ENCODE measurements at regions not wholly inside any gene's neighbourhood (a gene's known extent, or its start where the extent isn't known, plus 50 kb on each side); places are given as distances from the start of the nearest gene placed in this dataset.

DNA sequence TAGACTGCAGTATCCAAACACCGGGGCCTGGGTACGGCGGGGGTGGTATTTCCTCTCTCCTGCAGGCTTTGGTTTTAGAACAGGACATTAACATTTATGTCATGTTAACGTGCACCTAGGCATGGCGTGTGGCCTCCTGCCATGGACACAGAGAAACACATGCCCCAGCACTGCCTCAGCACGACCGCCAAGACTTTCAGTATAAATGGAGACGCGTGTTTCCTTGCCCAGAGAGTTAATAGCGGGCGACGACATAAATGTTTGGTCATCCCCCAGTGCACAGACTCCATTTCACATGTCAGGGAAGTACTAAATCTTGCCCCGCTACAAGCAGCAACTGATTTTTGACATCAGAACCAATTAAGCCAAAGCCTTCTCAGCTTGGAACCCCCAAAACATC, 737.9 kb downstream of the RAB28 start:
- H3K4me1 ChIP-seq (ENCODE audit: control insufficient read depth in 4 of 4, insufficient read depth in 4 of 4, low read length in 3 of 4): no peaks in the 10 kb centered on the region
- H3K27ac ChIP-seq (ENCODE audit: low read depth in 1 of 2, low read length in 2 of 2): no peak overlapping the region
- 90% methylated on average over 13 of the region's 13 CpGs for WGBS
- no peak for DNase-seq (ENCODE audit: low spot score)
- no peak overlapping the region for H3K9ac ChIP-seq (ENCODE audit: low read depth in 1 of 2, low read length in 2 of 2)
- no peak overlapping the region for H3K4me3 ChIP-seq (ENCODE audit: low read depth in 1 of 3, low read length in 3 of 3)
- H3K36me3 ChIP-seq (ENCODE audit: control insufficient read depth in 4 of 4, insufficient read depth in 3 of 4, low read depth in 1 of 4, low read length in 3 of 4): no peaks in the 10 kb centered on the region
- no peaks in the 10 kb centered on the region for H3K27me3 ChIP-seq (ENCODE audit: control insufficient read depth in 4 of 4, insufficient read depth in 4 of 4, low read length in 3 of 4)
- TF ChIP-seq RXRA (IDR thresholded peaks at IDR 0.05) (no peak), GABPA (IDR thresholded peaks at IDR 0.05 in 1 of 2, conservative IDR thresholded peaks at IDR 0.05 in 1 of 2) (no peak), HNF4A (conservative IDR thresholded peaks at IDR 0.05) (no peak), RAD21 (IDR thresholded peaks at IDR 0.05) (no peak)
- TF ChIP-seq, protein P1, sequence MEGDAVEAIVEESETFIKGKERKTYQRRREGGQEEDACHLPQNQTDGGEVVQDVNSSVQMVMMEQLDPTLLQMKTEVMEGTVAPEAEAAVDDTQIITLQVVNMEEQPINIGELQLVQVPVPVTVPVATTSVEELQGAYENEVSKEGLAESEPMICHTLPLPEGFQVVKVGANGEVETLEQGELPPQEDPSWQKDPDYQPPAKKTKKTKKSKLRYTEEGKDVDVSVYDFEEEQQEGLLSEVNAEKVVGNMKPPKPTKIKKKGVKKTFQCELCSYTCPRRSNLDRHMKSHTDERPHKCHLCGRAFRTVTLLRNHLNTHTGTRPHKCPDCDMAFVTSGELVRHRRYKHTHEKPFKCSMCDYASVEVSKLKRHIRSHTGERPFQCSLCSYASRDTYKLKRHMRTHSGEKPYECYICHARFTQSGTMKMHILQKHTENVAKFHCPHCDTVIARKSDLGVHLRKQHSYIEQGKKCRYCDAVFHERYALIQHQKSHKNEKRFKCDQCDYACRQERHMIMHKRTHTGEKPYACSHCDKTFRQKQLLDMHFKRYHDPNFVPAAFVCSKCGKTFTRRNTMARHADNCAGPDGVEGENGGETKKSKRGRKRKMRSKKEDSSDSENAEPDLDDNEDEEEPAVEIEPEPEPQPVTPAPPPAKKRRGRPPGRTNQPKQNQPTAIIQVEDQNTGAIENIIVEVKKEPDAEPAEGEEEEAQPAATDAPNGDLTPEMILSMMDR (IDR thresholded peaks at IDR 0.05; ENCODE audit: low read depth, low read length, missing input control): no peak
- TF ChIP-seq, protein P2, sequence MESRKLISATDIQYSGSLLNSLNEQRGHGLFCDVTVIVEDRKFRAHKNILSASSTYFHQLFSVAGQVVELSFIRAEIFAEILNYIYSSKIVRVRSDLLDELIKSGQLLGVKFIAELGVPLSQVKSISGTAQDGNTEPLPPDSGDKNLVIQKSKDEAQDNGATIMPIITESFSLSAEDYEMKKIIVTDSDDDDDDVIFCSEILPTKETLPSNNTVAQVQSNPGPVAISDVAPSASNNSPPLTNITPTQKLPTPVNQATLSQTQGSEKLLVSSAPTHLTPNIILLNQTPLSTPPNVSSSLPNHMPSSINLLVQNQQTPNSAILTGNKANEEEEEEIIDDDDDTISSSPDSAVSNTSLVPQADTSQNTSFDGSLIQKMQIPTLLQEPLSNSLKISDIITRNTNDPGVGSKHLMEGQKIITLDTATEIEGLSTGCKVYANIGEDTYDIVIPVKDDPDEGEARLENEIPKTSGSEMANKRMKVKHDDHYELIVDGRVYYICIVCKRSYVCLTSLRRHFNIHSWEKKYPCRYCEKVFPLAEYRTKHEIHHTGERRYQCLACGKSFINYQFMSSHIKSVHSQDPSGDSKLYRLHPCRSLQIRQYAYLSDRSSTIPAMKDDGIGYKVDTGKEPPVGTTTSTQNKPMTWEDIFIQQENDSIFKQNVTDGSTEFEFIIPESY (IDR thresholded peaks at IDR 0.05): no peak
- H3K9me3 ChIP-seq (ENCODE audit: control insufficient read depth in 4 of 4, low read length in 3 of 4): no peaks in the 10 kb centered on the region

DNA sequence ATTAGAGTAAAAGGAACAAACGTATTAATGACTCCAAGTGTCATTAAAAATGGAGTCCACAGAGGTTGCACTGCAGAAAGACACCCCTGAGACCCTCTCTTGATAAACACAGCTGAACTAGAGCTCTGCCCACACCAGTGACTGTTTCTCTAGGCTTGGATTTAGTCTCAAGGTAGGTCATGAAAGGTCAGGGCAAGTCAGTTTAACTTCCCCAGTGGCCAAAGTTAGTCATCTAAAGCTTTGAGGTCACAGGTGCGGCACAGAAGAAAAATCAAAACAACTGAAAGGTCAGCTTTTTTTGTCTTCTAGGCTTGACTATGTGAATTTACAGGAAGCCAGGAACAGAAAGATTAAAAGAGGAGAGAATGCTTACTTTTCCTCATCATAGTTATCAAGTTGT, 749.6 kb downstream of the RAB28 start:
- TF ChIP-seq, protein P2 (IDR thresholded peaks at IDR 0.05): no peak
- TF ChIP-seq GABPA (IDR thresholded peaks at IDR 0.05 in 1 of 2, conservative IDR thresholded peaks at IDR 0.05 in 1 of 2) (no peak), FOXA1 (IDR thresholded peaks at IDR 0.05) (no peak), YY1 (IDR thresholded peaks at IDR 0.05) (no peak), TAF1 (conservative IDR thresholded peaks at IDR 0.05) (no peak), JUND (IDR thresholded peaks at IDR 0.05) (no peak), NR2F2 (IDR thresholded peaks at IDR 0.05) (no peak), FOXA2 (IDR thresholded peaks at IDR 0.05) (no peak), RAD21 (IDR thresholded peaks at IDR 0.05) (no peak), HNF4G (IDR thresholded peaks at IDR 0.05) (no peak), SP1 (IDR thresholded peaks at IDR 0.05) (no peak)
- TF ChIP-seq, protein P1 (IDR thresholded peaks at IDR 0.05; ENCODE audit: low read depth, low read length, missing input control): no peak
- TF ChIP-seq, protein P3, sequence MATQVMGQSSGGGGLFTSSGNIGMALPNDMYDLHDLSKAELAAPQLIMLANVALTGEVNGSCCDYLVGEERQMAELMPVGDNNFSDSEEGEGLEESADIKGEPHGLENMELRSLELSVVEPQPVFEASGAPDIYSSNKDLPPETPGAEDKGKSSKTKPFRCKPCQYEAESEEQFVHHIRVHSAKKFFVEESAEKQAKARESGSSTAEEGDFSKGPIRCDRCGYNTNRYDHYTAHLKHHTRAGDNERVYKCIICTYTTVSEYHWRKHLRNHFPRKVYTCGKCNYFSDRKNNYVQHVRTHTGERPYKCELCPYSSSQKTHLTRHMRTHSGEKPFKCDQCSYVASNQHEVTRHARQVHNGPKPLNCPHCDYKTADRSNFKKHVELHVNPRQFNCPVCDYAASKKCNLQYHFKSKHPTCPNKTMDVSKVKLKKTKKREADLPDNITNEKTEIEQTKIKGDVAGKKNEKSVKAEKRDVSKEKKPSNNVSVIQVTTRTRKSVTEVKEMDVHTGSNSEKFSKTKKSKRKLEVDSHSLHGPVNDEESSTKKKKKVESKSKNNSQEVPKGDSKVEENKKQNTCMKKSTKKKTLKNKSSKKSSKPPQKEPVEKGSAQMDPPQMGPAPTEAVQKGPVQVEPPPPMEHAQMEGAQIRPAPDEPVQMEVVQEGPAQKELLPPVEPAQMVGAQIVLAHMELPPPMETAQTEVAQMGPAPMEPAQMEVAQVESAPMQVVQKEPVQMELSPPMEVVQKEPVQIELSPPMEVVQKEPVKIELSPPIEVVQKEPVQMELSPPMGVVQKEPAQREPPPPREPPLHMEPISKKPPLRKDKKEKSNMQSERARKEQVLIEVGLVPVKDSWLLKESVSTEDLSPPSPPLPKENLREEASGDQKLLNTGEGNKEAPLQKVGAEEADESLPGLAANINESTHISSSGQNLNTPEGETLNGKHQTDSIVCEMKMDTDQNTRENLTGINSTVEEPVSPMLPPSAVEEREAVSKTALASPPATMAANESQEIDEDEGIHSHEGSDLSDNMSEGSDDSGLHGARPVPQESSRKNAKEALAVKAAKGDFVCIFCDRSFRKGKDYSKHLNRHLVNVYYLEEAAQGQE (IDR thresholded peaks at IDR 0.05): no peak
- TF ChIP-seq, protein P4, sequence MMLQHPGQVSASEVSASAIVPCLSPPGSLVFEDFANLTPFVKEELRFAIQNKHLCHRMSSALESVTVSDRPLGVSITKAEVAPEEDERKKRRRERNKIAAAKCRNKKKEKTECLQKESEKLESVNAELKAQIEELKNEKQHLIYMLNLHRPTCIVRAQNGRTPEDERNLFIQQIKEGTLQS (IDR thresholded peaks at IDR 0.05): no peak
- H3K36me3 ChIP-seq (ENCODE audit: control insufficient read depth in 4 of 4, insufficient read depth in 3 of 4, low read depth in 1 of 4, low read length in 3 of 4): no peaks in the 10 kb centered on the region
- H3K27me3 ChIP-seq (ENCODE audit: control insufficient read depth in 4 of 4, insufficient read depth in 4 of 4, low read length in 3 of 4): peaks cover 0 to 3% (median 0%) of the 10 kb centered on the region in 4 donors
- H3K4me1 ChIP-seq (ENCODE audit: control insufficient read depth in 4 of 4, insufficient read depth in 4 of 4, low read length in 3 of 4): no peaks in the 10 kb centered on the region
- H3K4me3 ChIP-seq (ENCODE audit: low read depth in 1 of 3, low read length in 3 of 3): no peak overlapping the region
- H3K9ac ChIP-seq (ENCODE audit: low read depth in 1 of 2, low read length in 2 of 2): no peak overlapping the region
- DNase-seq (ENCODE audit: low spot score): no peak
- no peak overlapping the region for H3K27ac ChIP-seq (ENCODE audit: low read depth in 1 of 2, low read length in 2 of 2)
- WGBS: 67% methylated on average over 2 of the region's 2 CpGs
- H3K9me3 ChIP-seq (ENCODE audit: control insufficient read depth in 4 of 4, low read length in 3 of 4): no peaks in the 10 kb centered on the region
